OCI-LY3 (cell line): ENCODE measurements at regions not wholly inside any gene's neighbourhood (a gene's known extent, or its start where the extent isn't known, plus 50 kb on each side); places are given as distances from the start of the nearest gene placed in this dataset.

ENCODE experiments used
- H2AFZ ChIP-seq: fragments of 200-600, 300-600 bp; shearing (Covaris generic); 2 replicates; pipeline ENCODE4 v1.6.0; 2014; ENCODE audit warnings: antibody characterized with exemption, low read depth, low read length
- H3K27ac ChIP-seq: fragments of 200-600, 300-600 bp; sonication (generic); 2 replicates; pipeline ENCODE4 v1.5.1; 2014; ENCODE audit warnings: mild to moderate bottlenecking, low read length, moderate library complexity, mixed read lengths
- H3K27me3 ChIP-seq: fragments of 200-600, 300-600 bp; sonication (generic); 2 replicates; pipeline ENCODE4 v1.6.1; 2014; ENCODE audit warnings: low read depth, low read length, mixed read lengths
- H3K36me3 ChIP-seq: fragments of 200-600, 300-600 bp; sonication (generic); replicated peaks from 2 replicates; pipeline ENCODE3; 2014; ENCODE audit warnings: low read depth, low read length, mixed read lengths
- H3K4me1 ChIP-seq: fragments of 300-600, 200-600 bp; sonication (generic); 2 replicates; pipeline ENCODE4 v1.6.1; 2014; ENCODE audit warnings: low read length, mixed read lengths
- H3K4me2 ChIP-seq: fragments of 200-600, 300-600 bp; sonication (generic); 2 replicates; pipeline ENCODE4 v1.6.1; 2014; ENCODE audit warnings: low read length, mixed read lengths
- H3K4me3 ChIP-seq: fragments of 300-600, 200-600 bp; sonication (generic); 2 replicates; pipeline ENCODE4 v1.5.1; 2014; ENCODE audit warnings: antibody characterized with exemption, mild to moderate bottlenecking, low read length, moderate library complexity
- H3K79me2 ChIP-seq: fragments of 300-600, 200-600 bp; shearing (Covaris generic); 2 replicates; pipeline ENCODE4 v1.6.1; 2014; ENCODE audit warnings: mild to moderate bottlenecking, low read length, mixed read lengths
- H3K9ac ChIP-seq: fragments of 300-600, 200-600 bp; shearing (Covaris generic); 2 replicates; pipeline ENCODE4 v1.6.0; 2014; ENCODE audit warnings: mild to moderate bottlenecking, low read length, moderate library complexity
- H3K9me3 ChIP-seq: fragments of 200-600, 300-600 bp; shearing (Covaris generic); 2 replicates; pipeline ENCODE4 v1.6.1; 2014; ENCODE audit warnings: low read length, mixed read lengths; ENCODE audit not compliant: insufficient read depth
- H4K20me1 ChIP-seq: fragments of 200-600, 300-600 bp; sonication (generic); 2 replicates; pipeline ENCODE4 v1.6.1; 2016; ENCODE audit warnings: low read length, mixed read lengths; ENCODE audit not compliant: insufficient read depth
- EZH2phosphoT487 ChIP-seq: fragments of 200-600 bp; shearing (Covaris generic); IDR thresholded peaks from 2 replicates; pipeline ENCODE4 v1.6.1; 2018; ENCODE audit warnings: antibody characterized with exemption, mixed run types, low read depth
- TF ChIP-seq, protein P1 (sequence below): fragments of 200-600, 300-600 bp; sonication (generic); IDR thresholded peaks from 2 replicates; pipeline ENCODE4 v1.5.1; 2014; ENCODE audit warnings: antibody characterized with exemption, low read length, low read depth

DNA sequence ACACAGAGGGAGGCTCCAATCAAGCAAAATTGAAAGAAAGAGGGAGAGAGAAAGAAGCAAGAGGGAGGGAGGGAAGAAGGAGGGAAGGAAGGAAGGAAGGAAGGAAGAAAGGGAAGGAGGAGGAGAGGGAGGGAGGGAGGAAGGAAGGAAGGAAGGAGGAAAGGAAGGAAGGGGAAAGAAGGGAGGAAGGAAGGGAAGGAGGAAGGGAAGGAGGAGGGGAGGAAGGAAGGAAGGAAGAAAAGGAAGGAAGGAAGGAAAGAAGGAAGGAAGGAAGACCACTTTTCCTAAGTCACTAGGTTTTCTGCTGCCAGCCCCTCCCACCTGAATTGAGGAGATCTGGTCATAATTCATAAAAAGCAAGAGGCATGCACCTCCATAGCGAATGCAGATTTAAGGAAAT lies 287.0 kb downstream of the SP3 start:
- no peak overlapping the region for H3K4me3 ChIP-seq
- H4K20me1 ChIP-seq: no peaks in the 10 kb centered on the region
- no peaks in the 10 kb centered on the region for H3K9me3 ChIP-seq
- H3K4me1 ChIP-seq: no peaks in the 10 kb centered on the region
- H3K4me2 ChIP-seq: no peak overlapping the region
- no peaks in the 10 kb centered on the region for H3K79me2 ChIP-seq
- H3K36me3 ChIP-seq: no peaks in the 10 kb centered on the region
- no peak overlapping the region for H3K9ac ChIP-seq
- H3K27me3 ChIP-seq: peaks cover 22% of the 10 kb centered on the region
- no peak overlapping the region for H2AFZ ChIP-seq
- TF ChIP-seq, protein P1, sequence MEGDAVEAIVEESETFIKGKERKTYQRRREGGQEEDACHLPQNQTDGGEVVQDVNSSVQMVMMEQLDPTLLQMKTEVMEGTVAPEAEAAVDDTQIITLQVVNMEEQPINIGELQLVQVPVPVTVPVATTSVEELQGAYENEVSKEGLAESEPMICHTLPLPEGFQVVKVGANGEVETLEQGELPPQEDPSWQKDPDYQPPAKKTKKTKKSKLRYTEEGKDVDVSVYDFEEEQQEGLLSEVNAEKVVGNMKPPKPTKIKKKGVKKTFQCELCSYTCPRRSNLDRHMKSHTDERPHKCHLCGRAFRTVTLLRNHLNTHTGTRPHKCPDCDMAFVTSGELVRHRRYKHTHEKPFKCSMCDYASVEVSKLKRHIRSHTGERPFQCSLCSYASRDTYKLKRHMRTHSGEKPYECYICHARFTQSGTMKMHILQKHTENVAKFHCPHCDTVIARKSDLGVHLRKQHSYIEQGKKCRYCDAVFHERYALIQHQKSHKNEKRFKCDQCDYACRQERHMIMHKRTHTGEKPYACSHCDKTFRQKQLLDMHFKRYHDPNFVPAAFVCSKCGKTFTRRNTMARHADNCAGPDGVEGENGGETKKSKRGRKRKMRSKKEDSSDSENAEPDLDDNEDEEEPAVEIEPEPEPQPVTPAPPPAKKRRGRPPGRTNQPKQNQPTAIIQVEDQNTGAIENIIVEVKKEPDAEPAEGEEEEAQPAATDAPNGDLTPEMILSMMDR: no peak
- no peak for TF ChIP-seq EZH2phosphoT487
- no peak overlapping the region for H3K27ac ChIP-seq

DNA sequence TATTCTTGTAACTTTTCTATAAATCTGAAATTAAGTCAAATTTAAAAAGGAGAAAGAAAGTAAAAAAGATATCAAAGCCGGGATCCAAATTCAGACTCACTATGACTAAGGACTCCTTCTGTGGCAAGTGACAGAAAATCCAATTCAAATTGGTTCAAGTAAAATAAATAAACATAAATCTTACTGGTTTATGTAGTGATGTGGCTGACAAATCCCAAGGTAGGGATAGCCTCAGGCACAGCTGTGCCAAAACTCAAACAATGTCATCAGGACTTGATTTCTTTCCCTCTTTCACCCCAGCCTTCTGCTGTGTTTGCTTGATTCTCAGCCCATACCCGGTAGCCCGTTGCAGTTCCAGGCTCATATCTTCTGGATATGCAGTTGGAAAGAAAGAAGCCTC lies 284.6 kb downstream of the SP3 start:
- Histone ChIP-seq H3K4me1 (no peaks in the 10 kb centered on the region), H3K4me2 (no peak overlapping the region), H3K4me3 (no peak overlapping the region), H4K20me1 (no peaks in the 10 kb centered on the region), H2AFZ (no peak overlapping the region), H3K27ac (no peak overlapping the region), H3K9ac (no peak overlapping the region), H3K27me3 (peaks cover 19% of the 10 kb centered on the region), H3K79me2 (no peaks in the 10 kb centered on the region), H3K36me3 (no peaks in the 10 kb centered on the region), H3K9me3 (no peaks in the 10 kb centered on the region)
- TF ChIP-seq EZH2phosphoT487: no peak
- TF ChIP-seq, protein P1: no peak

DNA sequence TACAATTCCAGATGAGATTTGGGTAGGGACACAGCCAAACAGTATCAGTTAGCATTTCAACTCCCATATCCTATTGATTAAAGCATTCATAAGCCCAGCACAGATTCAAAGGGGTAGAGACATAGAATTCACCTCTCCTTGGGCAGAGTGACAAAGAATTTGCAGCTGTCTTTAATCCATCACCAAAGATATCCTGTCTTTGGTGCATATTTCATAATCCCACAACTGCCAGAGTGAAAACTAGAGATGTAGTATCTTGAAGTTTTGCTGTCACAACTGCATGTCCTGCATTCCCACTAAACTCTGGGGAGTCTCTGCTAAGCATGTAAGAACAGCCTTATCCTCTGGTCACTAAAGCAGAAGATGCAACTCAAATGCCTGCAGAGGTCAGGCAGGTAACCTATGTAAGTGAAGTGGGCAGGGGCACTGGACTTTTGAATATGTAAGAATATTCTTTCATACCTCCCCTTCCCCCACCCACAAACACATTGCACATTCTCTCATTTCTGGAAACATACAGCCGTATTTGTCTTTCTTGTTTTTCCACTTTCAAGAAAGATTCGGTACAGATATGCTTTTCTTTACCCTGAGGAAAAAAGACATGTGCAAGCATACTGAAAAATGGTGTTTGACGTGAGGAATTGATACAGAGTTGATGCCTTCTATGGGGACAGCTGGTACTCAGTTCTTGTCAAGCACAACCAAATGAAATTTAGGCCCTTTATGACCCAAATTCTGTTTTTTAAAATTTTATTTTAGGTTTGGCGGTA lies 283.1 kb downstream of the SP3 start:
- Histone ChIP-seq H3K9ac (no peak overlapping the region), H3K27ac (no peak overlapping the region), H3K4me3 (no peak overlapping the region), H3K9me3 (no peaks in the 10 kb centered on the region), H3K4me1 (no peaks in the 10 kb centered on the region), H4K20me1 (no peaks in the 10 kb centered on the region), H3K36me3 (no peaks in the 10 kb centered on the region), H3K4me2 (no peak overlapping the region), H3K27me3 (peaks cover 19% of the 10 kb centered on the region), H3K79me2 (no peaks in the 10 kb centered on the region), H2AFZ (no peak overlapping the region)
- no peak for TF ChIP-seq EZH2phosphoT487
- TF ChIP-seq, protein P1: no peak

DNA sequence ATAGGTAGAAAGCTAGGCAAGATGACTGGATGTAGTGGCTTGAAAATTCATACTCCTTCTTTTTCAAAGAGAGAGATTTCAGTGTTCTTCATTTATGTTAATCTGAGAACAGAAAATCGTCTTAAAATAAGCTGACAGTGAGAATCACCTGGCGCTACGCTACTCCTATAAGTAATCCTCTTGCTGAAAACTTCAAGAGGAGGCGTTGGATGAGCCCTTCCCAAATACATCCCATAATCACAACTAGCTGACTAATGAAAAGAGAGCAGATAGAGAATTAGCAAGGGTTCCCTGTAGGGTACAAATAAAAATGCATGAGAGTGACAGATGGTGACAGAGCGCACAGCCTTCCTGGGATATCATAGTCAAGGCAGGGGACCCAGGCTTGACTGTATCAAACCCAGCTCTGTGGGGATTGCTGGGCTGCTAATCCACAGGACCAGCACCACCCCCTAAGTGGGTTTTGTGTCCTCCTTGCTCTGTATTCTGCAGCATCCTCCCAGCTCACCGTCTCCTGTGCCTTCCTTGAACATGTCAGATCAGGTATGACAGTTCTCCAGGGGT lies 280.2 kb downstream of the SP3 start:
- Histone ChIP-seq H4K20me1 (no peaks in the 10 kb centered on the region), H3K9ac (no peak overlapping the region), H2AFZ (no peak overlapping the region), H3K9me3 (no peaks in the 10 kb centered on the region), H3K4me1 (no peaks in the 10 kb centered on the region), H3K27me3 (0 out of 2 replicates have a peak, but pooled peaks cover 4% of the 10 kb centered on the region), H3K27ac (no peak overlapping the region), H3K4me2 (no peak overlapping the region), H3K4me3 (no peak overlapping the region), H3K79me2 (no peaks in the 10 kb centered on the region), H3K36me3 (no peaks in the 10 kb centered on the region)
- TF ChIP-seq, protein P1: no peak
- TF ChIP-seq EZH2phosphoT487: no peak
